ENCODE measurements at regions not wholly inside any gene's neighbourhood (a gene's known extent, or its start where the extent isn't known, plus 50 kb on each side); places are given as distances from the start of the nearest gene placed in this dataset.

GRCh38 chr17:34203018-34203638, 52.0 kb upstream of the CCL2 start:
- no peak for FAIRE-seq

DNA sequence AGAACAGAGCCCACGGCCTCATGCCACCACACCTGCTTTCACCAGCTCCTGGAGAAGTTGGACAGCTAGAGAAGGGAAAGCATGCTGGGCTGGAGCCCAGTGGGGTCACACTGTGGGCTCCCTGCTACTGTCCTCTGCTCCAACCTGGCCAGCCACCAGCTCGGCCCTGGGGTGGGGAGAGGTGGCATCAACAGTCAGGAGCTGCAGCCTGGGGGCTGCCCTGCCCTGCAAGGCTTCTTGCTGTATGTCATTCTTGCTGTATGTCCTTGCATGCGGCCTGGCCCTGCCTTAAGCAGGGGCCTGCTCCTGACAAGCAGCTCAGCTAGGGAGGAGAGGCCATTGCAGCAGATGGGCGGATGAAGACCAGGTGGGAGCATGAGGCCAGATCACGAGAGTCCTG, 50.7 kb upstream of the CCL2 start:
- FAIRE-seq, result no peak

Measured in G401.6 (cell line).